ENCODE measurements at regions not wholly inside any gene's neighbourhood (a gene's known extent, or its start where the extent isn't known, plus 50 kb on each side); places are given as distances from the start of the nearest gene placed in this dataset.

DNA sequence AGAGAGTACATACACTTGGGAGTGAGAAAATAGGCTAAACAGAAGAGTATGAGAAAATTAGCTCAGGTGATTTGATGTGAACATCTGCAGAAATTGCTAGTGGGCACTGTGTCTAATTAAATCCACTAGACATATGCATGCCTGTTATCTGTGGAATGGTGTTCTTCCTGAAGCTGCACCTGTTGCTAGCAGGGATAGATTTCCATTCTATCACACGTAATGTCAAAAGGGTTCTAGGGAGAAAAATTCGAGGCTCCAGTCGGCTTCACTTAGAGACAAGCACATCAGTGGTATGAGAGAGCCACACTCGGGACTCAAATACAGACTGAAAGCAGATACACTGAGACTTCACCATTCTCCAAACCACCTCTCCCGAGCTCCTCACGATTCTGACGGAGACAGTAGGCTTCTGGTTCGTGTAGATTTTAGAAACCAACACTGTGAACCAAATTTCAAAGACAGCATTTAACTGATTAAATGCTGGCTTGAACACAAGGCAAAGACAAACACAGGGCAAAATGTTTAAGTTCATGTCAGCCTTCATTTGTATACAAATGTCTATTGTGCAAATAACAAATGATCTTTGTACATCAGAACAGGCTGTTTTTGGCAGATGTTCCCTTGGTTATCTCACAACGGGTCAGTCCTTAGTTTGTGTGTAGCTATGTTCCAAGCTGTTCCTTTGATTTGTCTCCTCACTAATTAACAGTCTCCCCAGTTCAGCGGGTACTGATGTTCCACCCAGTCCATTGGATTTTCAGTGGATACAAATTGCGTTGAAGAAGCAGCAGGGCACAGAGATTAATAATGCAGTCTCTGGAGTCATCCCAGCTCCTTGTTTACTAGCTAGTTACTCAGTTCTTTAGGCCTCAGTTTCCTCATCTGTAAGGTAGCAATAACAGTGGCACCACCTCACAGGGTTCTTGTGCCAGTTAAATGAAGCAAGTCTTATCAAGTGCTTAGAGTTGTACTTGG is 131.0 kb upstream of the IFNGR1 start:
- TF ChIP-seq POLR2A (IDR thresholded peaks at IDR 0.05) (no peak), CTCF (IDR thresholded peaks at IDR 0.05) (no peak), EP300 (IDR thresholded peaks at IDR 0.05) (no peak), POLR2AphosphoS5 (IDR thresholded peaks at IDR 0.05) (no peak)
